Tibial artery (tissue), 4 donors: ENCODE measurements at regions not wholly inside any gene's neighbourhood (a gene's known extent, or its start where the extent isn't known, plus 50 kb on each side); places are given as distances from the start of the nearest gene placed in this dataset.

Experiments
- DNase-seq, 2 donors: peaks; one replicate each; pipeline ENCODE4 v3.0.0-alpha.2; 2019
- H3K27ac ChIP-seq, 2 donors: fragments of 200-600 bp; sonication (generic) in 1 of 2; 1 replicate in 1 of 2; 2 replicates in 1 of 2; pipeline ENCODE4 v1.5.1; 2018 to 2019; ENCODE audit warnings: mild to moderate bottlenecking in 1 of 2
- H3K27me3 ChIP-seq, 2 donors: fragments of 200-600 bp; sonication (generic) in 1 of 2; one replicate each; pipeline versions ENCODE4 v1.5.1 to v1.6.0; 2016 to 2019
- H3K36me3 ChIP-seq, 3 donors: fragments of 200-600 bp; sonication (generic) in 2 of 3; one replicate each; pipeline ENCODE4 v1.5.1; 2016 to 2019; ENCODE audit warnings: mild to moderate bottlenecking in 2 of 3
- H3K4me1 ChIP-seq, 4 donors: fragments of 200-600 bp; sonication (generic) in 2 of 4; 1 replicate in 3 of 4; 2 replicates in 1 of 4; pipeline ENCODE4 v1.5.1; 2016 to 2019
- H3K4me3 ChIP-seq, 2 donors: fragments of 200-600 bp; sonication (generic) in 1 of 2; 1 replicate in 1 of 2; 2 replicates in 1 of 2; pipeline ENCODE4 v1.5.1; 2018 to 2019; ENCODE audit warnings: mild to moderate bottlenecking in 2 of 2
- H3K9me3 ChIP-seq, 3 donors: fragments of 200-600 bp; sonication (generic) in 1 of 3; one replicate each; pipeline ENCODE4 v1.5.1; 2016 to 2019
- CTCF ChIP-seq, 2 experiments: fragments of 200-600 bp in 1 of 2; fragments of 450-650 bp in 1 of 2; IDR thresholded peaks; one replicate each; pipeline ENCODE4 v1.5.1; 2017 to 2019; ENCODE audit warnings: antibody characterized with exemption in 2 of 2, mild to moderate bottlenecking in 1 of 2, moderate library complexity in 1 of 2
- intact Hi-C: fragments of 100-400 bp; cut with DNase I; formaldehyde crosslinking; loops from one replicate; pipeline ENCODE4 v1.15.0; 2023; ENCODE audit warnings: low total_unique reads

DNA sequence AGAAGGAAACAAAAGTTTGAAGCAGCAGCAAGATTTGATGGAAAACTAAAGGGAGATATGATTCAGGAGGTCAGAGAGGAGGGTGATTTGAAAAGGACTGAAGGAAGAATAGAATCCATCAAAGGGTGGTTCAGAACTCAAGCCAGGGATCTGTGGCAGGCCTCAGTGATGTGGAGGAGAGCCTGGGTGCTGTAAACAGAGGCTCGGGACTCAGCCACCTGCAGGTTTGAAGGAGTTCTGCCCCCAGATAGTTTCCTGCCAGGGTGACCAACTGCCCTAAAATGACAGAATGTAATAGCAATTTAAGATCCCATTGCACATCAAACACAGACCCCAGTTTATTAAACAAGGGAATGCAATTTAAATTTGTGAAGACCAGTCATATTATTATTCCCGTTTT is 204.0 kb upstream of the FAT1 start:
- Histone ChIP-seq H3K4me1 (peaks cover 0 to 5% (median 0%) of the 10 kb centered on the region in 4 donors), H3K27ac (no peak overlapping the region), H3K9me3 (no peaks in the 10 kb centered on the region), H3K4me3 (no peak overlapping the region), H3K27me3 (no peaks in the 10 kb centered on the region), H3K36me3 (no peaks in the 10 kb centered on the region)
- TF ChIP-seq CTCF (IDR thresholded peaks at IDR 0.05): no peak
- intact Hi-C loops: no loop called here
- DNase-seq: no peak

DNA sequence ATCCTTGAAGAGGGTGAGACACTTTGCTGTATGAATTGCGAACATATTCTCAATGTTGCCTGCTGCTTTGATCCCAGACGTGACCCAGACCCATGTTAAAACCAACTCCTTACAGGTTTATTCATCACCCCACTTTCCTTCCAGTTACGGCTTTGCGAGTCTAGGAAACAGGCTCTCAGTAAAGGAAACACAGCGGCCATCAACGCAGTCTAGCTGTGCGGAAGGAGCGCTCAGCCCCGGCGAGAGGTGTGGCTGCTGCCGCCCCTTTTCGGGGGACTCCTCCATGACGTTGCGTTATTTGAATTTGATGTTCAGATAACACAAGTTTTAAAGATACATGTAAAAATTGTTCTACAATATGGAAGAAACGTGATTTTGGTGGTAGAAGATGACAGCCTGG is 206.4 kb upstream of the FAT1 start:
- no peak overlapping the region for H3K27ac ChIP-seq

DNA sequence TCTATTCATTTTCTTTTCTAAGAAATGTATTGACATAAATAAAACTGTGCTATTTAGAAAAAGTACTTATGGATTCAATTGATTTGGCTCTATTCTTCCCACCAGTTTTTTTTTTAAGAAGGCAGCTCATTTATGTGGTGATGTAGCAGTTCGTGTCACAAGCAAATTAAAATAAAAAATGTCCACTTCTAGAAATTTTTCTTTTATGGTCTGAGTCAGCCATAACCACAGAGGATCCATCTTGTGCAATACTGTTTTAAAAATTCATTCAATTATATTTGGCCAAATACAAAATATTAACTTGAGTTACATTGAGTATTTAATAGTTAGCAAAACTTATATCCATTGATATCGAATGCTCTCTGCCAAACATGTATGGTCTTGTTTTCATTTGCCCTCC is 207.9 kb upstream of the FAT1 start:
- H3K9me3 ChIP-seq: no peaks in the 10 kb centered on the region

More for the DNA sequence above, 206.4 kb upstream of the FAT1 start:
- no peak for TF ChIP-seq CTCF (IDR thresholded peaks at IDR 0.05)
- Histone ChIP-seq H3K36me3 (no peaks in the 10 kb centered on the region), H3K9me3 (no peaks in the 10 kb centered on the region), H3K4me3 (no peak overlapping the region), H3K27me3 (no peaks in the 10 kb centered on the region), H3K4me1 (peaks cover 0 to 10% (median 0%) of the 10 kb centered on the region in 4 donors)
- intact Hi-C loops: no loop called here
- DNase-seq: no peak

DNA sequence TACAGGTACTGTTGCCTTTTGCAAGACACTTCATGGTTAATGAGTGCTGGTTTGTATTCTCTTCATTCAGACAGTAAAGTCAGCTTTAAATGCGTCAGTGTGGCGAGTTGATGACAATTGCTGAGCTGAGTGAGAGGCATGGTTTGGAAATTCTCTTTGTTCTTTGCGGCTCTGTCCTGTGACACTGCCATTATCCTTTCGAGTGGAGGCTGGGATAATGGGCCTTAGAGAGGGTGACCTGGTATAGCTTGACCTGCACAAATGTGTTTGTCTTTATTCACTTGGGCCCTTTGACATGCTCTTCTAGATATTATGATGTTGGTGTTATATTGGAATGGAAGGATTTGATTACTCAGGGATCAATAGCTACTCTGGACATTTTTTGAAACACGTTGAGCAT is 208.5 kb upstream of the FAT1 start:
- no peak for DNase-seq
- no peaks in the 10 kb centered on the region for H3K9me3 ChIP-seq
- H3K4me1 ChIP-seq: peaks cover 0 to 25% (median 0%) of the 10 kb centered on the region in 4 donors
- no peak overlapping the region for H3K4me3 ChIP-seq
- no peak for TF ChIP-seq CTCF (IDR thresholded peaks at IDR 0.05)
- H3K27ac ChIP-seq: no peak overlapping the region
- H3K27me3 ChIP-seq: no peaks in the 10 kb centered on the region
- H3K36me3 ChIP-seq: no peaks in the 10 kb centered on the region
- intact Hi-C loops: no loop called here

More for the DNA sequence above, 207.9 kb upstream of the FAT1 start:
- no peak for DNase-seq
- H3K27ac ChIP-seq: no peak overlapping the region
- H3K27me3 ChIP-seq: no peaks in the 10 kb centered on the region
- H3K4me3 ChIP-seq: no peak overlapping the region
- no peak for TF ChIP-seq CTCF (IDR thresholded peaks at IDR 0.05)
- intact Hi-C loops: no loop called here
- H3K36me3 ChIP-seq: no peaks in the 10 kb centered on the region
- H3K4me1 ChIP-seq: peaks cover 0 to 19% (median 0%) of the 10 kb centered on the region in 4 donors

DNA sequence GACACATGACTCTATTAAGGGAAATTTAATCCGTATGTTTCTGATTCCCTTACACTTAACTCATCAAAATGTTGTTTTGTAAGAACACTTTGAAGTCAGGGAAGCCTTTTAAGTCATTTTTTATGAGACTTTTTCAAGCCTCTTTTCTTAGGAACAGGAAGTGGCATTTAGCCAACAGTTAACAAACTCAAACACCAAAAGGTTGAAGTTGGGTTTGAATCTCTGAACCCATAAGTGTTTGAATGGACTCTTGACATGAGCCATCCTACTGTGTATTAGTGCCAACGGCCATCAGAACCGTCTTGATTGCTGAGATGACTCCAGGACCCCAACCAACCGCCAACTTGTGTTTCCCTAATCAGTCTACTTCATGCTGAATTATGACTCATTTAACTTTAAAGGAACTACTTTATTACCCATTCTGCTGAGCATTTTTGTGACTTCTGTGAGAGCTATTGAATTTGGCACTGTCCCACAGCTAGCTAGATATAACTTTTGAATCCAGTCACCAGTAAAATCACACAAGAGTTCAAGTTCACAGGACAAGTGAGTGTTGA is 209.1 kb upstream of the FAT1 start:
- Histone ChIP-seq H3K27ac (no peak overlapping the region), H3K4me1 (peaks cover 0 to 28% (median 0%) of the 10 kb centered on the region in 4 donors), H3K4me3 (no peak overlapping the region), H3K27me3 (no peaks in the 10 kb centered on the region), H3K36me3 (no peaks in the 10 kb centered on the region), H3K9me3 (no peaks in the 10 kb centered on the region)
- intact Hi-C loops: no loop called here
- TF ChIP-seq CTCF (IDR thresholded peaks at IDR 0.05): no peak
- DNase-seq: no peak

GRCh38 chr4:186934244-186934643 is 210.6 kb upstream of the FAT1 start:
- intact Hi-C loops: no loop called here
- Histone ChIP-seq H3K27me3 (no peaks in the 10 kb centered on the region), H3K36me3 (no peaks in the 10 kb centered on the region), H3K27ac (no peak overlapping the region), H3K4me3 (no peak overlapping the region), H3K9me3 (no peaks in the 10 kb centered on the region), H3K4me1 (peaks cover 0 to 28% (median 0%) of the 10 kb centered on the region in 4 donors)
- no peak for DNase-seq
- TF ChIP-seq CTCF (IDR thresholded peaks at IDR 0.05): no peak
